SU-DHL-6 (cell line): ENCODE measurements at regions not wholly inside any gene's neighbourhood (a gene's known extent, or its start where the extent isn't known, plus 50 kb on each side); places are given as distances from the start of the nearest gene placed in this dataset.

Source experiments
- H2AFZ ChIP-seq: fragments of 200-600 bp; sonication (generic); 2 replicates; pipeline ENCODE4 v1.6.1; 2014; ENCODE audit warnings: low read depth, mild to moderate bottlenecking, moderate library complexity, mixed read lengths, antibody characterized with exemption, low read length; ENCODE audit not compliant: severe bottlenecking
- H3F3A ChIP-seq: fragments of 200-600 bp; shearing (Covaris generic); 2 replicates; pipeline ENCODE4 v1.6.0; 2016; ENCODE audit warnings: antibody characterized with exemption, mild to moderate bottlenecking; ENCODE audit not compliant: insufficient read depth
- H3K27ac ChIP-seq: fragments of 200-600 bp; sonication (generic); 2 replicates; pipeline ENCODE4 v1.5.1; 2016; ENCODE audit warnings: low read depth, mild to moderate bottlenecking, low read length, moderate library complexity, mixed read lengths
- H3K27me3 ChIP-seq: fragments of 200-600 bp; sonication (generic), shearing (Covaris generic); 2 replicates; pipeline ENCODE4 v1.6.0; 2014; ENCODE audit warnings: mild to moderate bottlenecking, low read length
- H3K36me3 ChIP-seq: fragments of 200-600 bp; sonication (generic); 2 replicates; pipeline ENCODE4 v1.6.1; 2014; ENCODE audit warnings: mild to moderate bottlenecking, low read length, mixed read lengths
- H3K4me2 ChIP-seq: fragments of 300-600, 200-600 bp; shearing (Covaris generic), sonication (generic); 2 replicates; pipeline ENCODE4 v1.6.0; 2014; ENCODE audit warnings: low read length, low read depth, mild to moderate bottlenecking; ENCODE audit not compliant: poor library complexity, severe bottlenecking
- H3K4me3 ChIP-seq: fragments of 200-600 bp; sonication (generic); 2 replicates; pipeline ENCODE4 v1.5.1; 2014; ENCODE audit warnings: antibody characterized with exemption, low read length, mild to moderate bottlenecking, mixed read lengths; ENCODE audit not compliant: insufficient read depth, poor library complexity, severe bottlenecking
- H3K79me2 ChIP-seq: fragments of 200-600 bp; sonication (generic); 2 replicates; pipeline ENCODE4 v1.6.1; 2014; ENCODE audit warnings: mild to moderate bottlenecking, low read length, moderate library complexity; ENCODE audit not compliant: insufficient read depth
- H3K9ac ChIP-seq: fragments of 200-600 bp; sonication (generic); 2 replicates; pipeline ENCODE4 v1.7.0; 2014; ENCODE audit warnings: mild to moderate bottlenecking, low read length
- H3K9me2 ChIP-seq: fragments of 200-600 bp; sonication (generic); replicated peaks from 2 replicates; pipeline ENCODE4 v1.6.1; 2014; ENCODE audit warnings: low read length; ENCODE audit not compliant: insufficient read depth
- H3K9me3 ChIP-seq: fragments of 200-600 bp; sonication (generic); 2 replicates; pipeline ENCODE4 v1.6.1; 2014; ENCODE audit warnings: low read length, mixed read lengths; ENCODE audit not compliant: insufficient read depth
- H4K20me1 ChIP-seq: fragments of 200-600 bp; sonication (generic); 2 replicates; pipeline ENCODE4 v1.6.1; 2014; ENCODE audit warnings: low read depth, mild to moderate bottlenecking, antibody characterized with exemption, low read length, moderate library complexity, mixed read lengths
- CTCF ChIP-seq: fragments of 200-600 bp; sonication (generic); IDR thresholded peaks from one replicate; pipeline ENCODE4 v1.5.1; 2017; ENCODE audit warnings: antibody characterized with exemption, mild to moderate bottlenecking, low read length, moderate library complexity; ENCODE audit not compliant: insufficient read depth, poor library complexity, severe bottlenecking
- EZH2phosphoT487 ChIP-seq: fragments of 200-600 bp; sonication (generic), shearing (Covaris generic); conservative IDR thresholded peaks from 2 replicates; pipeline ENCODE4 v1.6.1; 2018; ENCODE audit warnings: mild to moderate bottlenecking, antibody characterized with exemption, low read length, moderate library complexity, mixed read lengths

DNA sequence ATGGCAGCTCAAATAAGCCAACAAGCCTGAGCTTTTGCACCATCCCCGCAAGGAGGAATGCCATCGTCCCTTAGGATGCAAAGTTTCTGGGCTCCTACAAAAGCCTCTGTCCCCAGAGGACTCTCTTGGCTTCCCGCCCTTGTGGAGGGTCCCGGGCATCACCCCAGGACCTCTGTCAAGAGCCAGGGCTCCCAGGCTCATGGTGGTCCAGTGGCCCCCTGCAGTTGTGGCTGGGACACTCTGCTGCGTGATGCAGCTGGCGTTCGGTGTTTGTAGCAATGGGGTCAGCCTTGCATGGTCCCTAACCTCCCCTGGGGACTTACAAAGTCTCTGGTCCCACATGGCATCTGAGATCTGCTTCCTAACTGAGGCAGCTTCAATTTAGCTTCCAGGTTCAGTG lies 104.7 kb downstream of the RIPK4 start:
- Histone ChIP-seq H3K36me3 (no peaks in the 10 kb centered on the region), H3K9ac (no peak overlapping the region), H4K20me1 (no peaks in the 10 kb centered on the region), H3K27ac (no peak overlapping the region), H3K9me3 (no peaks in the 10 kb centered on the region), H3F3A (no peaks in the 10 kb centered on the region), H3K79me2 (no peaks in the 10 kb centered on the region), H3K27me3 (no peaks in the 10 kb centered on the region), H2AFZ (no peak overlapping the region), H3K4me2 (no peak overlapping the region), H3K9me2 (no peaks in the 10 kb centered on the region), H3K4me3 (no peak overlapping the region)
- TF ChIP-seq CTCF: no peak
- no peak for TF ChIP-seq EZH2phosphoT487

GRCh38 chr21:41660748-41661147 lies 106.1 kb downstream of the RIPK4 start:
- Histone ChIP-seq H3K27ac (no peak overlapping the region), H2AFZ (no peak overlapping the region), H3K9ac (no peak overlapping the region), H3K4me2 (no peak overlapping the region), H3K36me3 (no peaks in the 10 kb centered on the region), H3F3A (no peaks in the 10 kb centered on the region), H3K9me2 (no peaks in the 10 kb centered on the region), H4K20me1 (no peaks in the 10 kb centered on the region), H3K79me2 (no peaks in the 10 kb centered on the region), H3K4me3 (no peak overlapping the region), H3K27me3 (no peaks in the 10 kb centered on the region), H3K9me3 (no peaks in the 10 kb centered on the region)
- TF ChIP-seq EZH2phosphoT487 (no peak), CTCF (no peak)

GRCh38 chr21:41659791-41660560 lies 106.9 kb downstream of the RIPK4 start:
- Histone ChIP-seq H3K27ac (no peak overlapping the region), H3K27me3 (no peaks in the 10 kb centered on the region), H3K4me3 (no peak overlapping the region), H3K4me2 (no peak overlapping the region), H3K79me2 (no peaks in the 10 kb centered on the region), H2AFZ (no peak overlapping the region), H4K20me1 (no peaks in the 10 kb centered on the region), H3K9me3 (no peaks in the 10 kb centered on the region), H3K36me3 (no peaks in the 10 kb centered on the region), H3K9me2 (no peaks in the 10 kb centered on the region), H3F3A (no peaks in the 10 kb centered on the region), H3K9ac (no peak overlapping the region)
- no peak for TF ChIP-seq EZH2phosphoT487

DNA sequence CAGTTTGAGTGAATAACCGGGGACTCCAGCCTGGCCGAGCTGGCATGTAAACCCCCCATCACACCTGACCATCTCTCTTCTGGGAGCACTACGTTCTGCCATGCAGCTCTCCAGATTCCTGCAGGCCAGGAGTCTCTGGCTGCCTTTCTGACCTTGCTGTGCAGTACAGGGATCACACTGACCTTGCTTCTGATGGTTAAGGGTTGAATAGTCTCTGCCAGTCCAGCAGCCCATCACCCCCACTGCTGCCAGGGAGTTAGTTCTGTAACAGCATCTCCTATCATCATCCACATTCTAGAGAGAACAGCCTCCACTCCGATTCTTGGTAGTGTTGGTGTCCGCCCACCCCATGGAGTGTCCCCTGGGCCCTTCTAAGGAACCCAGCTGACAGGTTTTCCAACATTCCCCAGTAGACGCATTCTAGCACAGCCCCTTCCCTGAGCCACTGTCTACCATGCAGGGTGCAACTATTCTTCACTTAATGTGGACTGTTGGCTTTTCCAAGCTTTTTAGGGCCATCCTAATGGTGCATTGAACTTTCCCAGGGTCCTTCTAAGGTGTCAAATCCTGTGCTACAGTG lies 109.8 kb downstream of the RIPK4 start:
- Histone ChIP-seq H3K4me3 (no peak overlapping the region), H3K27ac (no peak overlapping the region), H2AFZ (no peak overlapping the region)

More for the DNA sequence above, 109.8 kb downstream of the RIPK4 start:
- Histone ChIP-seq H3F3A (no peaks in the 10 kb centered on the region), H3K9me2 (no peaks in the 10 kb centered on the region; the same call in 1 of the 2 replicates), H3K79me2 (no peaks in the 10 kb centered on the region), H3K27me3 (no peaks in the 10 kb centered on the region), H3K9me3 (no peaks in the 10 kb centered on the region), H3K9ac (no peak overlapping the region), H3K4me2 (no peak overlapping the region), H4K20me1 (no peaks in the 10 kb centered on the region), H3K36me3 (no peaks in the 10 kb centered on the region)
- TF ChIP-seq CTCF (no peak), EZH2phosphoT487 (no peak)
